IMR-90 (cell line): ENCODE measurements at regions not wholly inside any gene's neighbourhood (a gene's known extent, or its start where the extent isn't known, plus 50 kb on each side); places are given as distances from the start of the nearest gene placed in this dataset.

Source experiments
- ATAC-seq: fragments of 200-7000 bp; cut with Tn5 transposase; 2 replicates; pipeline ENCODE4 v1.9.1; 2020; ENCODE audit warnings: low read depth, mild to moderate bottlenecking, moderate library complexity
- BruUV-seq: library from RNA; stranded (reverse); fragments of 400-500 nt; replicated peaks from 2 replicates; lab custom pipeline; 2021; lab: Mats Ljungman, UMichigan
- CTCF ChIA-PET: fragments of 300-600 bp; formaldehyde crosslinking; extraction: SDS; loops from one replicate; lab custom pipeline; 2021; ENCODE audit warnings: antibody characterized with exemption; lab: Yijun Ruan, JAX
- POLR2A ChIA-PET: fragments of 300-600 bp; sonication (Branson Sonifier 250); formaldehyde crosslinking; loops from one replicate; lab custom pipeline; 2022; ENCODE audit warnings: antibody characterized with exemption; ENCODE audit not compliant: unreplicated experiment; lab: Charles Lee
- DNase-seq: peaks from one replicate; pipeline ENCODE4 v3.0.0; 2013
- H2AFZ ChIP-seq: replicated peaks from 2 replicates; pipeline ENCODE3; 2013; ENCODE audit warnings: low read length, mild to moderate bottlenecking; ENCODE audit not compliant: poor library complexity
- H2AK5ac ChIP-seq: 2 replicates; pipeline ENCODE4 v1.6.1; 2013; ENCODE audit warnings: low read depth, low read length, inconsistent platforms
- H2AK9ac ChIP-seq: replicated peaks from 2 replicates; pipeline ENCODE3; 2013; ENCODE audit warnings: mild to moderate bottlenecking, low read depth, low read length, moderate library complexity; ENCODE audit not compliant: poor library complexity
- H2BK120ac ChIP-seq: 2 replicates; pipeline ENCODE4 v1.6.1; 2013; ENCODE audit warnings: low read depth, low read length, inconsistent platforms
- H2BK15ac ChIP-seq: 3 replicates; pipeline ENCODE4 v1.6.1; 2013; ENCODE audit warnings: low read depth, low read length, inconsistent platforms
- H2BK20ac ChIP-seq: 2 replicates; pipeline ENCODE4 v1.6.1; 2013; ENCODE audit warnings: low read depth, mild to moderate bottlenecking, inconsistent platforms, low read length, moderate library complexity
- H2BK5ac ChIP-seq: 2 replicates; pipeline ENCODE4 v1.6.1; 2013; ENCODE audit warnings: mild to moderate bottlenecking, low read depth, low read length, inconsistent platforms; ENCODE audit not compliant: poor library complexity, severe bottlenecking
- H3K14ac ChIP-seq: replicated peaks from 2 replicates; pipeline ENCODE4 v1.6.1; 2013; ENCODE audit warnings: low read depth, low read length, inconsistent platforms
- H3K18ac ChIP-seq: 2 replicates; pipeline ENCODE4 v1.6.1; 2013; ENCODE audit warnings: low read depth, low read length, control low read depth
- H3K23ac ChIP-seq: 2 replicates; pipeline ENCODE4 v1.6.1; 2013; ENCODE audit warnings: low read depth, low read length, inconsistent platforms
- H3K27ac ChIP-seq: 2 replicates; pipeline ENCODE4 v1.5.1; 2013; ENCODE audit warnings: mild to moderate bottlenecking, control low read depth, low read length; ENCODE audit not compliant: insufficient read depth
- H3K27me3 ChIP-seq: 2 replicates; pipeline ENCODE4 v1.6.1; 2013; ENCODE audit warnings: low read length; ENCODE audit not compliant: control insufficient read depth, insufficient read depth
- H3K36me3 ChIP-seq: 2 replicates; pipeline ENCODE4 v1.6.1; 2013; ENCODE audit warnings: low read length, mixed read lengths; ENCODE audit not compliant: control insufficient read depth, insufficient read depth
- H3K4ac ChIP-seq: 2 replicates; pipeline ENCODE4 v1.6.1; 2013; ENCODE audit warnings: low read depth, low read length, inconsistent platforms
- H3K4me1 ChIP-seq: 2 replicates; pipeline ENCODE4 v1.6.1; 2013; ENCODE audit warnings: low read length, mixed read lengths; ENCODE audit not compliant: control insufficient read depth, insufficient read depth
- H3K4me2 ChIP-seq: 2 replicates; pipeline ENCODE4 v1.6.1; 2013; ENCODE audit warnings: low read depth, mild to moderate bottlenecking, control low read depth, low read length, moderate library complexity
- H3K4me3 ChIP-seq: 2 replicates; pipeline ENCODE4 v1.5.1; 2013; ENCODE audit warnings: low read depth, mild to moderate bottlenecking, control low read depth, low read length, moderate library complexity; ENCODE audit not compliant: insufficient read depth
- H3K56ac ChIP-seq: 2 replicates; pipeline ENCODE4 v1.6.1; 2013; ENCODE audit warnings: low read length, inconsistent platforms; ENCODE audit not compliant: insufficient read depth; ENCODE audit errors: extremely low read depth
- H3K79me1 ChIP-seq, 2 experiments: 2 replicates each; pipeline ENCODE4 v1.6.1; 2013; ENCODE audit warnings: low read length in 2 of 2, inconsistent platforms in 1 of 2, low read depth in 1 of 2
- H3K9ac ChIP-seq: 2 replicates; pipeline ENCODE4 v1.6.1; 2013; ENCODE audit warnings: low read depth, low read length, control low read depth
- H3K9me1 ChIP-seq: 2 replicates; pipeline ENCODE4 v1.6.1; 2013; ENCODE audit warnings: low read length, inconsistent platforms; ENCODE audit not compliant: insufficient read depth
- H3K9me3 ChIP-seq: 2 replicates; pipeline ENCODE4 v1.6.1; 2013; ENCODE audit warnings: low read length; ENCODE audit not compliant: control insufficient read depth, insufficient read depth
- H4K20me1 ChIP-seq: 2 replicates; pipeline ENCODE4 v1.6.1; 2013; ENCODE audit warnings: low read length, inconsistent platforms; ENCODE audit not compliant: insufficient read depth
- H4K5ac ChIP-seq: 2 replicates; pipeline ENCODE4 v1.6.1; 2013; ENCODE audit warnings: mild to moderate bottlenecking, low read depth, low read length, control low read depth
- H4K8ac ChIP-seq, 2 experiments: 2 replicates each; pipeline ENCODE4 v1.6.1; 2013; ENCODE audit warnings: low read depth in 2 of 2, low read length in 2 of 2, control low read depth in 1 of 2, inconsistent platforms in 1 of 2
- H4K91ac ChIP-seq: 2 replicates; pipeline ENCODE4 v1.6.1; 2013; ENCODE audit warnings: low read depth, low read length, inconsistent platforms; ENCODE audit not compliant: insufficient read depth
- BHLHE40 ChIP-seq: fragments of 150-350 bp; IDR thresholded peaks from 2 replicates; pipeline ENCODE4 v1.6.1; 2016; ENCODE audit warnings: mild to moderate bottlenecking, low read depth, low read length
- CEBPB ChIP-seq: IDR thresholded peaks from 2 replicates; pipeline ENCODE4 v1.6.1; 2012; ENCODE audit warnings: low read depth, low read length, improper control_type of control experiment
- CHD1 ChIP-seq: IDR thresholded peaks from 2 replicates; pipeline ENCODE4 v1.6.1; 2012; ENCODE audit warnings: low read depth, low read length, improper control_type of control experiment
- MAFK ChIP-seq: IDR thresholded peaks from 2 replicates; pipeline ENCODE4 v1.6.1; 2012; ENCODE audit warnings: low read depth, low read length, improper control_type of control experiment
- MAZ ChIP-seq: IDR thresholded peaks from 2 replicates; pipeline ENCODE4 v1.6.1; 2012; ENCODE audit warnings: low read depth, mild to moderate bottlenecking, low read length, improper control_type of control experiment, moderate library complexity, borderline replicate concordance
- POLR2A ChIP-seq: IDR thresholded peaks from 2 replicates; pipeline ENCODE4 v1.6.1; 2012; ENCODE audit warnings: mild to moderate bottlenecking, low read depth, low read length
- RFX5 ChIP-seq: IDR thresholded peaks from 2 replicates; pipeline ENCODE4 v1.8.0; 2012; ENCODE audit warnings: low read depth, mild to moderate bottlenecking, low read length, moderate library complexity
- SMC3 ChIP-seq: fragments of 150-350 bp; IDR thresholded peaks from 2 replicates; pipeline ENCODE4 v1.6.1; 2016; ENCODE audit warnings: low read depth, mild to moderate bottlenecking, antibody characterized with exemption, low read length, moderate library complexity
- WGBS, 2 experiments: methylation state at CpG; one replicate each; pipeline versions ENCODE4 v1.1.5 to v1.1.7; 2013; ENCODE audit warnings: missing lambda C conversion rate in 2 of 2; ENCODE audit not compliant: insufficient read length in 1 of 2; ENCODE audit errors: extremely low coverage in 2 of 2; 5-methylcytosine and 5-hydroxymethylcytosine counted together
- dilution Hi-C: fragments of 300-500 bp; cut with HindIII; formaldehyde crosslinking; loops from one replicate; pipeline ENCODE4 v1.14.3; 2018; ENCODE audit warnings: low sequenced_read_pairs; ENCODE audit not compliant: unreplicated experiment
- in situ Hi-C: fragments of 300-500 bp; cut with MboI; formaldehyde crosslinking; loops from 3 replicates; pipeline ENCODE4 v1.14.3; 2019; ENCODE audit warnings: low sequenced_read_pairs, inconsistent platforms, mixed read lengths
- intact Hi-C: fragments of 100-400 bp; cut with micrococcal nuclease; formaldehyde crosslinking; loops from 2 replicates; pipeline ENCODE4 v1.10.0; 2022

- intact Hi-C loops, result no loop called here
- Histone ChIP-seq H3K79me1 (no peaks in the 10 kb centered on the region), H2AK5ac (no peak overlapping the region), H2BK20ac (no peak overlapping the region), H2AK9ac (no peak overlapping the region), H4K5ac (no peak overlapping the region), H2BK5ac (no peak overlapping the region), H3K36me3 (no peaks in the 10 kb centered on the region), H4K8ac (no peak overlapping the region), H3K9ac (no peak overlapping the region), H2AFZ (no peak overlapping the region), H4K20me1 (no peaks in the 10 kb centered on the region), H3K4me2 (no peak overlapping the region), H3K27ac (no peak overlapping the region), H3K56ac (no peak overlapping the region), H3K23ac (no peak overlapping the region), H4K91ac (no peak overlapping the region), H3K27me3 (peaks cover 2% of the 10 kb centered on the region; the same call in 1 of the 2 replicates), H2BK120ac (no peak overlapping the region), H3K14ac (no peak overlapping the region), H3K4ac (no peak overlapping the region), H3K18ac (no peak overlapping the region), H3K4me3 (no peak overlapping the region), H3K4me1 (no peaks in the 10 kb centered on the region), H3K9me1 (no peaks in the 10 kb centered on the region), H2BK15ac (no peak overlapping the region), H3K9me3 (no peaks in the 10 kb centered on the region)
- ATAC-seq (no peak), DNase-seq (no peak)
- in situ Hi-C loops, result no loop called here
- dilution Hi-C loops, result no loop called here
- TF ChIP-seq CHD1 (no peak), MAZ (no peak), BHLHE40 (no peak), SMC3 (no peak), CEBPB (no peak), MAFK (no peak), RFX5 (no peak), POLR2A (no peak)
- no TSS peak for BruUV-seq
- POLR2A ChIA-PET, result no interaction called here
- CTCF ChIA-PET, result no interaction called here
- no CpG with 5 or more reads among the region's 3 CpGs for WGBS, 2 experiments
These were observed 68.5 kb upstream of the ANKRD1 start for GRCh38 chr10:90989378-90989777.
